Vagina (tissue), 2 donors: ENCODE measurements at regions not wholly inside any gene's neighbourhood (a gene's known extent, or its start where the extent isn't known, plus 50 kb on each side); places are given as distances from the start of the nearest gene placed in this dataset.
"Not testable (repeated sequence)": the region's sequence is repeated elsewhere in the genome, so short reads cannot be mapped to it uniquely, and the experiment has no call there.

Experiments used
- DNase-seq, 2 donors: peaks; one replicate each; pipeline ENCODE4 v3.0.0-alpha.2; 2017; ENCODE audit errors: extremely low spot score in 2 of 2
- H3K27ac ChIP-seq: fragments of 200-600 bp; sonication (generic); one replicate; pipeline ENCODE4 v1.5.1; 2019
- H3K27me3 ChIP-seq: fragments of 200-600 bp; sonication (generic); one replicate; pipeline ENCODE4 v1.5.1; 2019
- H3K36me3 ChIP-seq, 2 donors: fragments of 200-600 bp; sonication (generic); one replicate each; pipeline ENCODE4 v1.5.1; 2017 to 2019
- H3K4me1 ChIP-seq: fragments of 200-600 bp; sonication (generic); one replicate; pipeline ENCODE4 v1.5.1; 2019
- H3K4me3 ChIP-seq, 2 donors: fragments of 200-600 bp; sonication (generic); 1 replicate in 1 of 2; 2 replicates in 1 of 2; pipeline ENCODE4 v1.5.1; 2016 to 2019
- H3K9me3 ChIP-seq: fragments of 200-600 bp; sonication (generic); one replicate; pipeline ENCODE4 v1.5.1; 2019
- POLR2A ChIP-seq, 2 donors: fragments of 450-650 bp; IDR thresholded peaks; one replicate each; pipeline ENCODE4 v1.6.1; 2017; ENCODE audit warnings: antibody characterized with exemption in 2 of 2, mild to moderate bottlenecking in 2 of 2, moderate library complexity in 2 of 2
- POLR2AphosphoS5 ChIP-seq, 2 donors: sonication (generic); formaldehyde crosslinking; IDR thresholded peaks; one replicate each; pipeline ENCODE4 v1.9.0; 2017; ENCODE audit warnings: antibody characterized with exemption in 2 of 2, mild to moderate bottlenecking in 2 of 2, low read depth in 1 of 2; ENCODE audit not compliant: insufficient read depth in 1 of 2
- intact Hi-C: fragments of 100-400 bp; cut with DNase I; formaldehyde crosslinking; loops from one replicate; pipeline ENCODE4 v1.15.1; 2023
- TF ChIP-seq, protein P1 (sequence below), 3 experiments: fragments of 450-650 bp in 2 of 3; fragments of 200-600 bp in 1 of 3; sonication (generic) in 1 of 3; IDR thresholded peaks; one replicate each; pipeline ENCODE4 v1.5.1; 2017 to 2019; ENCODE audit warnings: antibody characterized with exemption in 3 of 3, mild to moderate bottlenecking in 2 of 3, moderate library complexity in 2 of 3

DNA sequence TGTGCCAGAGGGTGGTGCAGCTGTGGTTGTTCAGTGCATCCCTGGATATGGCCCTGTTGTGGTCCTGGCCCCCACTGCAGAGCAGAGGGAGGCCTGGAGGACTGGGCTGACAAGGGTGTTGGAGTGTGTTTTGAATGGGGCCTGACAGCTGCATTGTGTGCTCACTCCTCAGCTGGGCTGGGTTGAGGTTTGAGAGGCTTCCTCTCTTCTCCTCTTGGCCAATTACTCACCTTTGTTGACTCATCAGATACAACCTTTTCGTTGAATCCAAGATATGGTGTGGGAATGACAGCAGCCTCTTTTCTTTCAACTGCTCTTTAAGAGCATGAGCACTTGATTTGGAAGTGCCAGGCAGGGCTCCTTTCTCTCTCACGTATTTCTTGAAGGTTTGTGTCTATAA, 228.5 kb upstream of the COBL start:
- intact Hi-C loops, result no loop called here
- TF ChIP-seq POLR2A (IDR thresholded peaks at IDR 0.05) (no peak), POLR2AphosphoS5 (IDR thresholded peaks at IDR 0.05; ENCODE audit: insufficient read depth in 1 of 2, low read depth in 1 of 2) (no peak)
- TF ChIP-seq, protein P1, sequence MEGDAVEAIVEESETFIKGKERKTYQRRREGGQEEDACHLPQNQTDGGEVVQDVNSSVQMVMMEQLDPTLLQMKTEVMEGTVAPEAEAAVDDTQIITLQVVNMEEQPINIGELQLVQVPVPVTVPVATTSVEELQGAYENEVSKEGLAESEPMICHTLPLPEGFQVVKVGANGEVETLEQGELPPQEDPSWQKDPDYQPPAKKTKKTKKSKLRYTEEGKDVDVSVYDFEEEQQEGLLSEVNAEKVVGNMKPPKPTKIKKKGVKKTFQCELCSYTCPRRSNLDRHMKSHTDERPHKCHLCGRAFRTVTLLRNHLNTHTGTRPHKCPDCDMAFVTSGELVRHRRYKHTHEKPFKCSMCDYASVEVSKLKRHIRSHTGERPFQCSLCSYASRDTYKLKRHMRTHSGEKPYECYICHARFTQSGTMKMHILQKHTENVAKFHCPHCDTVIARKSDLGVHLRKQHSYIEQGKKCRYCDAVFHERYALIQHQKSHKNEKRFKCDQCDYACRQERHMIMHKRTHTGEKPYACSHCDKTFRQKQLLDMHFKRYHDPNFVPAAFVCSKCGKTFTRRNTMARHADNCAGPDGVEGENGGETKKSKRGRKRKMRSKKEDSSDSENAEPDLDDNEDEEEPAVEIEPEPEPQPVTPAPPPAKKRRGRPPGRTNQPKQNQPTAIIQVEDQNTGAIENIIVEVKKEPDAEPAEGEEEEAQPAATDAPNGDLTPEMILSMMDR (IDR thresholded peaks at IDR 0.05), result no peak
- Histone ChIP-seq H3K9me3 (no peaks in the 10 kb centered on the region), H3K4me3 (no peak overlapping the region), H3K4me1 (no peaks in the 10 kb centered on the region), H3K36me3 (no peaks in the 10 kb centered on the region), H3K27ac (no peak overlapping the region), H3K27me3 (no peaks in the 10 kb centered on the region)
- no peak for DNase-seq

DNA sequence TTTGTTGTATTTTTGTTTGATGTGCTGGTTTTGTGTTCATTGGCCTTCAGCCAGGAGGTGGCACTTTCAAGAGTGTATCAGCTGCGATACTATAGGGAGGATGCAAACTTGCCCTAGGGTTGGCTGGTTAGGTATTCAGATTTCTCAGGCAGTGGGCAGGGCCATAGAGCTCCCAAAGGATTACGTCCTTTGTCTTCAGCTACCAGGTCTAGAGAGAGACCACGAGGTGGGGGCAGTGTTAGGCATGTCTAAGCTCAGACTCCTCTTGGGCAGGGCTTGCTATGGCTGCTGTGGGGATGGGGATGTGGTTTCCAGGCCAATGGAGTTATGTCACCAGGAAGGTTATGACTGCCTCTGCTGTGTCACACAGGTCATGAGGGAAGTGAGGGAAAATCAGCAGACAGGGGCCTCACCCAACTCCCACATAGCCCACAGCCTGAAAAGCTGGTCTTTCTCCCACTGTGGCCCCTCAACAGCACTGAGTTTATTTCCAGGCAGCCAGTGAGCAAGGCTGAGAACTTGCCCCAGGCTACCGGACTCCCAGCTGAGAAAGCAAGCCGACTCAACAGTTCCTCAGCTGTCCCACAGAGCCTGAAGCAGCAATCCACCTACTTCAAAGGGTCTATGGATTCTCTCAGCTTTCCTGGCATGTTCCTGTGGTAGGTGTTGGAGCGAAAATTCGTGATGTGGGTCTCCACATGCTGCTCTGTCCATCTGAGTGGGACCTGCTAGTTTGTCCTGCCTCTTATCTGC, 227.4 kb upstream of the COBL start:
- H3K4me3 ChIP-seq, result no peak overlapping the region
- no peaks in the 10 kb centered on the region for H3K27me3 ChIP-seq
- DNase-seq, result peak in 1 of 2 donors; percentile 58
- no peaks in the 10 kb centered on the region for H3K36me3 ChIP-seq
- TF ChIP-seq POLR2AphosphoS5 (IDR thresholded peaks at IDR 0.05; ENCODE audit: insufficient read depth in 1 of 2, low read depth in 1 of 2) (no peak), POLR2A (IDR thresholded peaks at IDR 0.05) (no peak)
- TF ChIP-seq, protein P1 (IDR thresholded peaks at IDR 0.05), result no peak
- H3K9me3 ChIP-seq, result no peaks in the 10 kb centered on the region
- H3K27ac ChIP-seq, result no peak overlapping the region
- no peaks in the 10 kb centered on the region for H3K4me1 ChIP-seq
- intact Hi-C loops, result loop anchor here (5.0 kb wide), 1 partner anchor 1417 kb away; no protein-coding TSS in a partner anchor

DNA sequence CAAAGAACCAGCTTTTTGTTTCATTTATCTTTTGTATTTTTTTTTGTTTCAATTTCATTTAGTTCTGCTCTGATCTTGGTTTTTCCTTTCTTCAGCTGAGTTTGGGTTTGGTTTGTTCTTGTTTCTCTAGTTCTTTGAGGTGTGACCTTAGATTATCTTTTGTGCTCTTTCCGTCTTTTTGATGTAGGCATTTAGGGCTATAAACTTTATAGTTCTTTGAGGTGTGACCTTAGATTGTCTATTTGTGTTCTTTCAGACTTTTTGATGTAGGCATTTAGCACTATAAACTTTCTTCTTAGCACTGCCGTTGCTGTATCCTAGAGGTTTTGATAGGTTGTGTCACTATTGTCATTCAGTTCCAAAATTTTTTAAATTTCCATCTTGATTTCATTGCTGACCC, 224.3 kb upstream of the COBL start:
- not testable (repeated sequence) for H3K27me3 ChIP-seq, H3K9me3 ChIP-seq, H3K4me1 ChIP-seq, DNase-seq, H3K36me3 ChIP-seq, H3K4me3 ChIP-seq, H3K27ac ChIP-seq
- intact Hi-C loops, result loop anchor here (5.0 kb wide), 1 partner anchor 1414 kb away; no protein-coding TSS in a partner anchor

DNA sequence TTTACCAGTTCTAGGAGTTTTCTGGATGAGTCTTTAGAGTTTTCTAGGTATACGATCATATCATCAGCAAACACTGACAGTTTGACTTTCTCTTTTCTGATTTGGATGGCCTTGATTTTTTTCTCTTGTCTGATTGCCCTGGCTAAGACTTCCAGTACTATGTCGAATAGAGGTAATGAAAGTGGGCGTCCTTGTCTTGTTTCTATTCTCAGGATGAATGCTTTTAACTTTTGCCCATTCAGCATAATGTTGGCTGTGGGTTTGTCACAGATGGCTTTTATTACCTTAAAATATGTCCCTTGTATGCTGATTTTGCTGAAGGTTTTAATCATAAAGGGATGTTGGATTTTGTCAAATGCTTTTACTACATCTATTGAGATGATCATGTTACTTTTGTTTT, 223.2 kb upstream of the COBL start:
- H3K27ac ChIP-seq, result no peak overlapping the region
- DNase-seq, result no peak
- no peaks in the 10 kb centered on the region for H3K27me3 ChIP-seq
- TF ChIP-seq POLR2A (IDR thresholded peaks at IDR 0.05), result no peak
- no peak for TF ChIP-seq POLR2AphosphoS5 (IDR thresholded peaks at IDR 0.05; ENCODE audit: insufficient read depth in 1 of 2, low read depth in 1 of 2)
- TF ChIP-seq, protein P1 (IDR thresholded peaks at IDR 0.05), result no peak
- no peak overlapping the region for H3K4me3 ChIP-seq
- intact Hi-C loops, result loop anchor here (5.0 kb wide), 1 partner anchor 1413 kb away; no protein-coding TSS in a partner anchor
- no peaks in the 10 kb centered on the region for H3K4me1 ChIP-seq
- no peaks in the 10 kb centered on the region for H3K36me3 ChIP-seq
- no peaks in the 10 kb centered on the region for H3K9me3 ChIP-seq

DNA sequence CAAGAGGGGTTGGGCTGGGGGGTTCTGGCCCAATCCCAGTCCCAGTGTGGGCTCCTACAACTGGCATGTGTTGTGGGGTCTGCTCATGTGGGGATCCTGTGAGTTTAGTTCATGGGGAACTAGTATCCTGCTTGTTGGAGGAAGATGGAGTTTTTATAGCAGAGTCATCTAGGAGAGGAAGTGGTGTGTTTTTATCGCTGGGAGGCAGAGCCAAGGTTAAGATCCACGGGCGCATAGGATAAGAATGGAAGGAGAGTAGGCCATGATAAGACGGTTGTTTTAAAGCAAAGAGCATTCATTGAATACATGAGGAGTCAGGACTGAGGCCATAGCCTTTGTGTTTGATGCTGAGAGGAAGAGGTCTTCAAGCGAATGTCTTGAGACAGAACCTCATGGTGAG, 211.6 kb upstream of the COBL start:
- H3K27ac ChIP-seq, result no peak overlapping the region
- TF ChIP-seq POLR2A (IDR thresholded peaks at IDR 0.05), result no peak
- no peak for TF ChIP-seq POLR2AphosphoS5 (IDR thresholded peaks at IDR 0.05; ENCODE audit: insufficient read depth in 1 of 2, low read depth in 1 of 2)
- TF ChIP-seq, protein P1 (IDR thresholded peaks at IDR 0.05), result no peak
- intact Hi-C loops, result no loop called here

More for the DNA sequence above, 211.6 kb upstream of the COBL start:
- Histone ChIP-seq H3K27me3 (no peaks in the 10 kb centered on the region), H3K9me3 (no peaks in the 10 kb centered on the region), H3K4me3 (no peak overlapping the region), H3K4me1 (no peaks in the 10 kb centered on the region), H3K36me3 (no peaks in the 10 kb centered on the region)
- no peak for DNase-seq
